Fibroblast of mammary gland (primary cell): ENCODE measurements at regions not wholly inside any gene's neighbourhood (a gene's known extent, or its start where the extent isn't known, plus 50 kb on each side); places are given as distances from the start of the nearest gene placed in this dataset.

Experiments
- DNase-seq: peaks from one replicate; pipeline ENCODE4 v3.0.0-alpha.2; 2010; ENCODE audit warnings: low read depth
- H3K4me3 ChIP-seq: 2 replicates; pipeline ENCODE4 v1.5.1; 2011; ENCODE audit warnings: low read depth, mild to moderate bottlenecking, low read length, moderate library complexity; ENCODE audit not compliant: control insufficient read depth
- TF ChIP-seq, protein P1 (sequence below): conservative IDR thresholded peaks from 2 replicates; pipeline ENCODE4 v1.5.1; 2011; ENCODE audit warnings: low read depth, low read length, inconsistent platforms; ENCODE audit not compliant: control insufficient read depth, insufficient read depth

- TF ChIP-seq, protein P1, sequence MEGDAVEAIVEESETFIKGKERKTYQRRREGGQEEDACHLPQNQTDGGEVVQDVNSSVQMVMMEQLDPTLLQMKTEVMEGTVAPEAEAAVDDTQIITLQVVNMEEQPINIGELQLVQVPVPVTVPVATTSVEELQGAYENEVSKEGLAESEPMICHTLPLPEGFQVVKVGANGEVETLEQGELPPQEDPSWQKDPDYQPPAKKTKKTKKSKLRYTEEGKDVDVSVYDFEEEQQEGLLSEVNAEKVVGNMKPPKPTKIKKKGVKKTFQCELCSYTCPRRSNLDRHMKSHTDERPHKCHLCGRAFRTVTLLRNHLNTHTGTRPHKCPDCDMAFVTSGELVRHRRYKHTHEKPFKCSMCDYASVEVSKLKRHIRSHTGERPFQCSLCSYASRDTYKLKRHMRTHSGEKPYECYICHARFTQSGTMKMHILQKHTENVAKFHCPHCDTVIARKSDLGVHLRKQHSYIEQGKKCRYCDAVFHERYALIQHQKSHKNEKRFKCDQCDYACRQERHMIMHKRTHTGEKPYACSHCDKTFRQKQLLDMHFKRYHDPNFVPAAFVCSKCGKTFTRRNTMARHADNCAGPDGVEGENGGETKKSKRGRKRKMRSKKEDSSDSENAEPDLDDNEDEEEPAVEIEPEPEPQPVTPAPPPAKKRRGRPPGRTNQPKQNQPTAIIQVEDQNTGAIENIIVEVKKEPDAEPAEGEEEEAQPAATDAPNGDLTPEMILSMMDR = no peak
- no peak overlapping the region for H3K4me3 ChIP-seq
- DNase-seq = no peak
Observed at GRCh38 chr9:93826209-93826608, 128.9 kb downstream of the BARX1 start.

DNA sequence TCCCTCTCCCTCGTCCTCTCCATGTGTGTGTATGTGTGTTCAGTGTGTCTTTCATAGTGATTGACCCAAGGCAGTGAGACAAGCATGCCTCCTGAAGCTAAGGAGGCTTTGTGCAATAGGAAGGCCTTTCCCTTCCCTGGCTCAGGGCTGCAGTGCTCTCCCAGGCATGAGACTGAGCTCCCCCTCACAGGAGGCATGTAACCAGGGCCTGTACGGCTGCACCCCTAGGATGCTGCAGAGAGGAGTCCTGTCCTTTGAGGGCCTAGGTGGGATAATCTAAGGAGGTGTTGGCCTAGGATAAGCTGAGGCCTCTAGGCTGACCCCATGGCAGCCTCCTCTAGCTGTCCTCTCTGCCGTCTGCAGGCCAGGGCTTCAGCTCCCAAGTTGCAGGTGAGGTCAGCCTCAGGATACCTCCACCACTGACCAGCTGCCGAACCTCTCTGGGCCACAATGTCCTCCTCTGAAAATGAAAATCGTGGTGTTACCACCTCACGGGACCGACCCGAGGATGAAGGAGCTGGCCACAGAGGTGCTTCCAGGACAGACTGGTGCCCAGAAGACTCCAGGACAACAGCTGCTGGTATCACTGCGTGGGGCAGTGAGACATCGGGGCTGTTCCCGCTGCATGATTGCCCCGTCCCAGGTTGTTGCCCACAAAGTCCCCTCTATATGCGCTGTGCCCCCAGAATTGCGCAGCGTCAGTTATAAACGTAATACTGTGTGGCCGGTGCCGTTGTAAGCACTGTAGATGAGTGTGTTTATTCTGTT lies 129.6 kb downstream of the BARX1 start:
- no peak overlapping the region for H3K4me3 ChIP-seq
- no peak for DNase-seq
- TF ChIP-seq, protein P1 = no peak

GRCh38 chr9:93824386-93825294 lies 130.5 kb downstream of the BARX1 start:
- DNase-seq = no peak
- TF ChIP-seq, protein P1 = no peak
- H3K4me3 ChIP-seq = no peak overlapping the region

GRCh38 chr9:93823245-93824072 lies 131.7 kb downstream of the BARX1 start:
- H3K4me3 ChIP-seq = no peak overlapping the region
- TF ChIP-seq, protein P1 = no peak
- no peak for DNase-seq

GRCh38 chr9:93822229-93822628 lies 132.9 kb downstream of the BARX1 start:
- no peak for DNase-seq
- TF ChIP-seq, protein P1 = no peak
- no peak overlapping the region for H3K4me3 ChIP-seq

GRCh38 chr9:93821307-93821703 lies 133.8 kb downstream of the BARX1 start:
- TF ChIP-seq, protein P1 = no peak
- DNase-seq = no peak
- no peak overlapping the region for H3K4me3 ChIP-seq
